ENCODE measurements at regions not wholly inside any gene's neighbourhood (a gene's known extent, or its start where the extent isn't known, plus 50 kb on each side); places are given as distances from the start of the nearest gene placed in this dataset.

DNA sequence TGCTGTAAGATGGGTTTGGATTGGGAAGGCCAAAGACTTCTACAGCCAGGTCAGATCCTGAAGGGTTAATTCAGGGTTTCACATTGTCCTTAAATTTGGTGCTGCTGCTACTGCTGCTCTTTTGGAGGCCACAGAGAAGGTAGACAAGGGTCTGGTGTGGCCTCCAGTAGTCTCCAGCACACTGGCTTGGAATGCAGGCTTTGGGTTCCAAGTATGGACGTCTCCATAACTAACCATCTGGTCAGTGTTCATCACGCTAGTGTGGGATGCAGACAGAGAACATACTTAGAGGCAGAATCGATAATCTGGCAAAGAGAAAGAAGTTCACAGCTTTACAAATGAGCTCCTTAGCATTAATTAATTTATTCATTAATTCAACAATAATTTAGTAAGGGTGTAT lies 154.1 kb downstream of the ZBTB18 start:
- Histone ChIP-seq H3K36me3 (ENCODE audit: control insufficient read depth, insufficient read depth, low read length) (no peaks in the 10 kb centered on the region), H3K4me1 (ENCODE audit: control insufficient read depth, insufficient read depth, low read length) (no peaks in the 10 kb centered on the region), H3K27ac (ENCODE audit: low read length) (no peak overlapping the region), H3K27me3 (ENCODE audit: control insufficient read depth, insufficient read depth, low read length) (no peaks in the 10 kb centered on the region), H3K9me3 (ENCODE audit: control insufficient read depth, insufficient read depth, low read depth, low read length) (no peaks in the 10 kb centered on the region), H3K4me3 (ENCODE audit: low read depth in 2 of 2, low read length in 2 of 2) (no peak overlapping the region)
- intact Hi-C loops (cut with micrococcal nuclease; ENCODE audit: unreplicated experiment) (no loop called here), in situ Hi-C loops (cut with HindIII; ENCODE audit: low pct_unique_long_range_greater_than_20kb, low sequenced_read_pairs) (no loop called here)
- ChIA-PET CTCF (interaction anchor here (0.6 kb wide), 1 partner anchor 713 kb away, joined by 7 read pairs; no protein-coding TSS in a partner anchor), POLR2A (no interaction called here)
- DNase-seq (ENCODE audit: low read depth, low spot score), result no peak
- TF ChIP-seq, protein P1, sequence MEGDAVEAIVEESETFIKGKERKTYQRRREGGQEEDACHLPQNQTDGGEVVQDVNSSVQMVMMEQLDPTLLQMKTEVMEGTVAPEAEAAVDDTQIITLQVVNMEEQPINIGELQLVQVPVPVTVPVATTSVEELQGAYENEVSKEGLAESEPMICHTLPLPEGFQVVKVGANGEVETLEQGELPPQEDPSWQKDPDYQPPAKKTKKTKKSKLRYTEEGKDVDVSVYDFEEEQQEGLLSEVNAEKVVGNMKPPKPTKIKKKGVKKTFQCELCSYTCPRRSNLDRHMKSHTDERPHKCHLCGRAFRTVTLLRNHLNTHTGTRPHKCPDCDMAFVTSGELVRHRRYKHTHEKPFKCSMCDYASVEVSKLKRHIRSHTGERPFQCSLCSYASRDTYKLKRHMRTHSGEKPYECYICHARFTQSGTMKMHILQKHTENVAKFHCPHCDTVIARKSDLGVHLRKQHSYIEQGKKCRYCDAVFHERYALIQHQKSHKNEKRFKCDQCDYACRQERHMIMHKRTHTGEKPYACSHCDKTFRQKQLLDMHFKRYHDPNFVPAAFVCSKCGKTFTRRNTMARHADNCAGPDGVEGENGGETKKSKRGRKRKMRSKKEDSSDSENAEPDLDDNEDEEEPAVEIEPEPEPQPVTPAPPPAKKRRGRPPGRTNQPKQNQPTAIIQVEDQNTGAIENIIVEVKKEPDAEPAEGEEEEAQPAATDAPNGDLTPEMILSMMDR (IDR thresholded peaks at IDR 0.05), result no peak
- TF ChIP-seq POLR2AphosphoS5 (IDR thresholded peaks at IDR 0.05; ENCODE audit: low read depth, low read length), result no peak
- TF ChIP-seq TCF7L2 (IDR thresholded peaks at IDR 0.05; ENCODE audit: low read depth, low read length), result no peak
- no peak for TF ChIP-seq REST (IDR thresholded peaks at IDR 0.05; ENCODE audit: insufficient read depth in 1 of 2, low read depth in 2 of 2, low read length in 1 of 2)
- TF ChIP-seq SIN3A (IDR thresholded peaks at IDR 0.05; ENCODE audit: borderline replicate concordance, insufficient read depth, low read depth, low read length), result no peak
- ATAC-seq, result no peak
- BruUV-seq (replicated peaks), result no TSS peak

- H3K27ac ChIP-seq (ENCODE audit: low read length), result no peak overlapping the region
- no peaks in the 10 kb centered on the region for H3K27me3 ChIP-seq (ENCODE audit: control insufficient read depth, insufficient read depth, low read length)
- DNase-seq (ENCODE audit: low read depth, low spot score), result no peak
- H3K36me3 ChIP-seq (ENCODE audit: control insufficient read depth, insufficient read depth, low read length), result no peaks in the 10 kb centered on the region
- no peaks in the 10 kb centered on the region for H3K4me1 ChIP-seq (ENCODE audit: control insufficient read depth, insufficient read depth, low read length)
- intact Hi-C loops (cut with micrococcal nuclease; ENCODE audit: unreplicated experiment), result no loop called here
- POLR2A ChIA-PET, result no interaction called here
- H3K4me3 ChIP-seq (ENCODE audit: low read depth in 2 of 2, low read length in 2 of 2), result no peak overlapping the region
- TF ChIP-seq POLR2AphosphoS5 (IDR thresholded peaks at IDR 0.05; ENCODE audit: low read depth, low read length) (no peak), REST (IDR thresholded peaks at IDR 0.05; ENCODE audit: insufficient read depth in 1 of 2, low read depth in 2 of 2, low read length in 1 of 2) (no peak), TCF7L2 (IDR thresholded peaks at IDR 0.05; ENCODE audit: low read depth, low read length) (no peak), SIN3A (IDR thresholded peaks at IDR 0.05; ENCODE audit: borderline replicate concordance, insufficient read depth, low read depth, low read length) (no peak)
- TF ChIP-seq, protein P1 (IDR thresholded peaks at IDR 0.05), result no peak
- CTCF ChIA-PET, result no interaction called here
- no peaks in the 10 kb centered on the region for H3K9me3 ChIP-seq (ENCODE audit: control insufficient read depth, insufficient read depth, low read depth, low read length)
- no TSS peak for BruUV-seq (replicated peaks)
- in situ Hi-C loops (cut with HindIII; ENCODE audit: low pct_unique_long_range_greater_than_20kb, low sequenced_read_pairs), result no loop called here
- no peak for ATAC-seq
These were observed 154.8 kb downstream of the ZBTB18 start for GRCh38 chr1:244205906-244206305.

All from Panc1 (cell line).